ENCODE measurements at regions not wholly inside any gene's neighbourhood (a gene's known extent, or its start where the extent isn't known, plus 50 kb on each side); places are given as distances from the start of the nearest gene placed in this dataset.
"Not testable (repeated sequence)": the region's sequence is repeated elsewhere in the genome, so short reads cannot be mapped to it uniquely, and the experiment has no call there.

DNA sequence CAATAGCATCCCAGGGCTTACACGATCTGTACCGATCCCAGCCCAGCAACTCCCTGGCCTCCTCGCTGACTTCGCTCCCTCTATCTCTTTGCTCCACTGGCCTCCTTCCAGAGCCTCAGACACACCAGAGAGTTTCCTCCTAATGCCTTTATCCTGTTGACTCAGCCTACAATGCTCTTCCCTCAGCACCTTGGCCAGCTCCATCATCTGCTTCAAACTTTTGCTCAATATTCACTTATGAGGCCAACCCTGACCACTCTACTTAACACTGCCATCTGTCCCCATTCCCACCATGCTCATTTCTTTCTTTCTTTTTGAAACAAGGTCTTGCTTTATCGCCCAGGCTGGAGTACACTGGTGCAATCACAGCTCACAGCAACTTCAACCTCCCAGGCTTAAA lies 180.9 kb downstream of the CEP170 start:
- not testable (repeated sequence) for DNase-seq

DNA sequence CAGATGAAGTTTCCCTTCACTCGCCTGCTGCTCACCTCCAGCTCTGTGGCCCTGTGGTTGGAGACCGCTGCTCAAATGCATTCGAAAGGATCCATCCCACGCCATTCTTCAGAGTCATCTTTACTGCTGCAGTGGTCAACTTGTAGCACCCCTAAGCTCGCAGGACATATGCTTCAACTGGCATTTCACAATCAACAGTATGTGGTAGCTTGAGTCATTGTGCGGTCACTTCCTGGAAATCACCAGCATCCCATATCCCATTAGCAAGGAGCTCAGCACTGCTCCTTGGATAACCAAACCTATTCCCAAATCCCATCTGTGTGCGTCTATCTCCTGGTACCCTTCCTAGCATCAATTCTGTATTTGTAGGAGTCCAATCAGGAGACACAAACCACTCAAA lies 188.0 kb downstream of the CEP170 start:
- not testable (repeated sequence) for DNase-seq

DNA sequence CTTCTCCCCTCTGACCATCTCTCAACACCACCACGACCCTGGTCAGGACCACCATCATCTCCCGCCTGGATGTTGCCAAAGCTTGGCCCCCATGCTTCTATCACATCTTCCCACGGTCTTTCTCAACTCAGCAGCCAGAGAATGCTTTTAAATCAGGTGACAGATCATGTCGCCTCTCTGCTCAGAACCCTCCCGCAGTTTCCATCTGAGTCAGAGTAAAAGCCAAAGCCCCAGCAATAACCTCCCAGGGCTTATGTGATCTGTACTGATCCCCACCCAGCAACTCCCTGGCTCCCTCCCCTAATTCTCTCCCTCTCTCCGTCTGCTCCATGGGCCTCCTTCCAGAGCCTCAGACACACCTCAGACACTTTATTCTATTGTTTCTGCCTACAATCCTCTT lies 193.1 kb downstream of the CEP170 start:
- DNase-seq: not testable (repeated sequence)

DNA sequence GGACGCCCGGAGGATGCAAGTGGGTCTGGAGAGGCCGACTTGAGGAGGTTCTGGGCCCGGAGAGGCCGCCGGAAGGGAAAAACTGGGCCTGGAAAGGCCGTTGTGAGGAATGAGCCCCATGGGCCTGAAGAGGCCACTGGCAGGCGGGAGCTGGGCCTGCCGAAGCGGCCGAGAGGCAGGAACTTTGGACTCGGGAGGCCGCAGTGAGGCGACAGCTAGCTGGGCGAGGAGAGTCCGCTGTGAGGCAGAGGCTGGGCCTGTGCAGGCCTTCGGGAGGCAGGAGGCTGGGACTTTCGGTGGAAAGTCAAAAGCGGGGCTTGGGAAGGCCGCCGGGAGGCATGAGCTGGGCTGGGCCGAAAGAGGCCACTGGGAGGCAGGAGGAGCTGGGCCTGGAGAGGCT lies 199.6 kb downstream of the CEP170 start:
- DNase-seq: not testable (repeated sequence)

DNA sequence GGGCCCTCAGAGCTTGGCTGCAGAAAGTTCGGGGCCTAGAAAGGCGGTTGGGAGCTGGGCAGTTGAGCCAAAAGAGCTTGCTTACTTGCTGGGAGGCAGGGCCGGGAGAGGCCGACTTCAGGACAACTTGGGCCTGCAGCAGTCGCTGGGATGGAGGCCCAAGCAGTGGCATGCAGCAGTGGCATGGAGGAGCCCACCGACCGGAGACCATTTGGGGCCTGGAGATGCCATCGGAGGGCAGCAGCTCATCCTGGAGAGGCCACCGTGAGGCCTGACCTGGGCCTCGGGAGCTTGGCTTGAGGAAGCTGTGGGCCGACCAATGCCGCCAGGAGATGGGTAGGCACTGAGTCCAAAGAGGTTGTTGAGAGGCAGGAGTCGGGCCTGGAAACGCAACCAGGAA lies 200.0 kb downstream of the CEP170 start:
- DNase-seq: not testable (repeated sequence)

DNA sequence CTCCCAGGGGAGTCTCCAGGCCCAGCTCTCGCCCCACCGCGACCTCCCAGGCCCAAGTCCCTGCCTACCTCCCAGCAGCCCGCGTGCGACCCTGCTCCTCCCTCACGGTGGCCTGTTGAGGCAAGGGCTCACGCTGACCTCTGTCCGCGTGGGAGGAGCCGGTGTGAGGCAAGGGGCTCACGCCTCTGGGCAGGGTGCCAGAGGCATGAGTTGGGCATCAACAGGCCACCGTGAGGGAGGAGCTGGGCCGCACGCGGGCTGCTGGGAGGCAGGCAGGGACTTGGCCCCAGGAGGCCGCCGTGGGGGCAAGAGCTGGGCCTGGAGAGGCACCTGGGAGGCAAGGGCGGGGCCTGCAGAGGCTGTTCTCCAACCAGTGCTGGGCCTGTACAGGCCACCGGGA lies 200.4 kb downstream of the CEP170 start:
- DNase-seq: not testable (repeated sequence)

DNA sequence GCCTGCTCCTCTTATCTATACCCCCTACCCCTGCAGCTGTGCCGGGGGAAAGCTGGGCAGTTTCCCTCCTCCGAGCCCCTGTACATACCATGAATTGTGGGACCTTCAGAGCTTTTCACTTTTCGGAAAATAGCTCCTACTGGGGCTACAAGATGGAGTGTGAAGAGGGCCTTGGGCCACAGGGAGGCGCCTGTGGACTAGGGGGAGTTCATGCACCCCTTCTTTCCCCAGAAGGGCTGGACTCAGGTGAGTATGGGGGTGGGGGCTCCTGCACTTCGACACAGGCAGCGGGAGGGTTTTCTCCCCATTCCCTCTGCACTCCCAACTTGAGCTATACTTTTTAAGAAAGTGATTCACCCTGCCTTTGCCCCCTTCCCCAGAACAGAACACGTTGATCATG lies 202.0 kb downstream of the CEP170 start:
- not testable (repeated sequence) for DNase-seq

DNA sequence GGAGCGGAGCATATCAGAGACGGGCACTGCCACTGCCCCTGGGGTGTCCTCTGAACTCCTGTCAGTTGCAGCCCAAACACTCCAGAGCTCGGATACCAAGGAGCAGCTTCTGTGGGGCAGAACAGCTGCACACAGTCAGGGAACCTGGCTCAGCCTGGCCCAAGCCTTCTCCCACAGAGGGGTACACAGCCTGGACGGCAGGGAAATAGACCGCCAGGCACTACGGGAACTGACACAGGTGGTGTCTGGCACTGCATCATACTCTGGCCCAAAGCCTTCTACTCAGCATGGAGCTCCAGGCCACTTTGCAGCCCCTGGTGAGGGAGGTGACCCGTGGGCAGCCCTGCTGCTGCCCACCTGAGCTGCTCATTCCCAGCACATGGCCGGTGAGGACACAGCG lies 204.5 kb downstream of the CEP170 start:
- not testable (repeated sequence) for DNase-seq

DNA sequence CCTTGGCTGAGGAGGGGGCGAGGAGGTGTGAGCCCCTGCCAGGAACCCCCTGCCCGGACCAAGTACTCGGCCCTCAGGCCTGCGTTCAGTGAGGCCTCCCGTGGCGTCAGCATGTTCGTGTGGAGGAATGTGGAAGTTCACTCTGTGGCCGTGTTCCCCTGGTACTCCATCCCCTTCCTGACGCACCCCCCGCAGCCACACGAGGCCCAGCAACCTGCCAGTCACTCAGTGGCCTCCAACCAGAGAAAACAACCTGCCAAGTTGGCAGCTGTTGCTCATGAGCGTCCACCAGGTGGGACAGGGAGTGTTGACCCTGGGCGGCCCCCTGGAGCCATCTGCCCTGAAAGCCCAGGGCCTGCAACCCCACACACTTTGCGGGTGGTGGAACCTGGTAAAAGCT lies 205.4 kb downstream of the CEP170 start:
- DNase-seq: not testable (repeated sequence)

DNA sequence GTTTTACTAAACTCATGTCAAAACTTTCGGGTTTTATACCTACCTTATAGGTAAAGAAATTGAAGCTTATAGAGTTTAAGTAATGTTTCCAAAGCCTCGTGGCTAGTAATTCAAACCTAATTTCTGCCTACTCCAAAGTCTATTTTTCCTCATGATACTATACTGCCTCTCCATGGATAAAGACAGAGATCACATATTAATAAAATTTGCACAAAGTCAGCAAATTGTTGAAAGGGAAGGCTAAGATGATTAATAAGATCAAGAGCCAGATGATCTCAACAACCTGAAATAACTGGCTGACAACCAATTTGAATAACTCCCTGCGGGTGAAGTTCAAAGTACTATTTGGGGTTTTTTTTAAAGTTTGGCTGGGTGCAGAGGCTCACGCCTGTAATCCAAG lies 233.7 kb downstream of the CEP170 start:
- not testable (repeated sequence) for DNase-seq

DNA sequence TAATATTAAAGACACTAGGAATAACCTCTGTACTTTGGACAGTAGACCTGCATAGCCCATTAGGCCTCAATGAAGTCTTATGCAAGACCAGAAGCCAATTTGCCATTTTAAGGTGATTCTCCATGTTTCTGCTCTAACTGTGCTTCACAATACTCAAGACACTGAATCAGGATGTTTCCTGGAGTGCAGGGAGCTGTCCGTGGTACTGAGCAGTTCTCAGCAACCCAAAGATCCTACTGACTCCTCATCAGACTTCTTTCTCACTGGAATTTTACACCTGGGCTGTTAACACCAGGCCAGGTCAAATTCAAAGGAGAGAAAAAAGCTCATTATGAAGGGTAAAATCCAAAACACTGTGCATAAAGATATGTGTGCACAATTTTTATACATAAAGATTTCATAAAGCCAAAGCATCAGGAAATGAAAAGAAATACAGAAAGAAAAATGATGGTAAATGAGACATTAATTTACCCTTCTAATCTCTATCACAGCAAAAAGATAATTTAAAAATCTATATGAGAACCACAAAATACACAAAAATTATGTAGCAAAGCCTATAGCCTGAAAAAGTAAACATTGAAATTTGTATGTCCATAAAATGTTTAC lies 235.9 kb downstream of the CEP170 start:
- peak; percentile 32 for DNase-seq

DNA sequence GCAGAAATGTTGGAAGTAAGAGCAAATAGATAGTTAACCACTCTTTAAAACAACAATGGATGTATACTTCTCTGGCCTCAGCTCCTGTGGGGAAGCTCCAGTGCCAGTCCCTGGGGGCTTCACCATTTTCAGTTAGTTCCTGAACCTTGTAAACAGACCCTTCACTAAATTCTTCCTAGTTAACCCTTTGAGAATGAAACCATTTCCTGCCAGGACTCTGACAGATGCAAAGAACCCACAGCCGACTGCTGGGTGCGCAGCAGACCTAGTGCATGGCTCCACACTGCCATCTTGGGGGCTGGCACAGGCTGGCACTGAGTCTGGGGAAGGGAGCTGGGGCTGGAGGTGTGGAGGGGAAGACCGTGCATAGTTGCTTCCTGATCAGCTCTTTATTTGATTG lies 244.4 kb downstream of the CEP170 start:
- DNase-seq: not testable (repeated sequence)

DNA sequence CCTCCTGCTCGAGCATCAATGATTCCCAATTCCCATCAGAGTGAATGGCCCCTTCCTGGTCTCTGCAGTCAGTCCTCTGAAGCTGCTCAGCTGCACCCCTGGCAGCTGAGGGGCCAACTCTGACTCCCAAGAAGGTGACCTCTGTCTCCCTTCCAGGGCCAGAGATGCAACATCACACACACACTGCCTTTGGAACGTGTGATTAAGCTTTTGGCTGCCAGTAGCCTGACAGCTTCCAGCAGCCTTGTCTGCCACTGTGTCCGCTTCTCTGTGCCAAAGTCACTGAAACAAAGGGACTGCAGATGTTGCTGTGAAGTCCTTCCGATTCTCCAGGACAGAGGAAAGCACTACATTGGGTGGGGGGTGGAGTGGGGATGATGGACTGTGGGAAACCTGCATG lies 254.1 kb downstream of the CEP170 start:
- DNase-seq: not testable (repeated sequence)

DNA sequence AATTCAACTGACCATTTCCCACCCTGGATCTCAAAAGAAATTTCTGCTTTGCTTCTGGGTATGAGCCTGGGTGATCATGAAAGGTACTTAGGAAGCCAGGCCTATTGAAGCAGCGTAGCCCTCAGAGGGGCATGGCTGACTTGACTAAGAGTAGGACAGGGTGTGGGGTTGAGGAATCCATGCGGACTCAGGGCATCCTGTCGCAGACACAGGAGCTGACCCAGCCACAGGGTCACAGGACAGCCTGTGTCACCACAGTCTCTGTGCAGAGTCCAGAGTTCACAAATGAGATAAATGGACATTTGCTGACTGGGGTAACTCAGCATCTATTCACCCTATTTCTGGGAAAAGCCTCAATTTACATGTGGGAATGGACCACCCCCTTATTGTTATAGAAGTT lies 262.3 kb downstream of the CEP170 start:
- not testable (repeated sequence) for DNase-seq

DNA sequence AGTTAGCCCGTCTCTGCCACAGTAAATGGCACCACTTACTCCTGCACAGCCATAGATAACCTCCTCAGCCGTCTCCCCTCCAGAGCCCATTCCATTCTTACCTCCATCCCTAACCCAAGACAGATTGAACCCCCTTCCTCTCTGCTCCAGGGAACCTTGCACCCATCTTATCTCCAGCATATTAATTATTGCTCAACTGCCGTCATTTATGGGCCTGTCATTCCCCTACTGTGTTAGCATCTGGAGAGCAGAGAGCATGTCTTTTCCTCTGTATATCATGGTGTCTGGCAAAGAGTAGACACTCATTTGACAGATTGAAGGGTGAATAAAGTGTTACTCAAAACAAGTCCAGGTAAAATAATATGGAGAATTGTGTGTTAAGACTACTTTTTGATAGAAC lies 270.0 kb downstream of the CEP170 start:
- not testable (repeated sequence) for DNase-seq

DNA sequence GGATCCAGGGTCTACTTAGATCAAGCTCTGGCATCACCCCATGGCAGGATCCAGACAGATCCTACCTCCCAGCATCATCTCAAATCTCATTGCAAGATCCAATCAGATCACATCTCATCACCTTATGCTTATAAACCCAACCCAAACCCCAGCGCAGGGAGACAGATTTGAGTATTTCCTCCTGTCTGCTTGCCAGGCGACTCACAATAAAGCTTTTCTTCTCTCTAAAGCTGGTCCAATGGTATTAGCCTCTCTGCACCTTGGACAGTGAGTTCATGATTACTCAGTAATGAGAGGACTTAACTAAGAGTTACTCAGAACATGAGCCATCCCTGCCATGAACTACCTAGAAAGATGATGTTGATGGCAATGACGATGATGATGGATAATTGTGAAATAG lies 281.7 kb downstream of the CEP170 start:
- not testable (repeated sequence) for DNase-seq

DNA sequence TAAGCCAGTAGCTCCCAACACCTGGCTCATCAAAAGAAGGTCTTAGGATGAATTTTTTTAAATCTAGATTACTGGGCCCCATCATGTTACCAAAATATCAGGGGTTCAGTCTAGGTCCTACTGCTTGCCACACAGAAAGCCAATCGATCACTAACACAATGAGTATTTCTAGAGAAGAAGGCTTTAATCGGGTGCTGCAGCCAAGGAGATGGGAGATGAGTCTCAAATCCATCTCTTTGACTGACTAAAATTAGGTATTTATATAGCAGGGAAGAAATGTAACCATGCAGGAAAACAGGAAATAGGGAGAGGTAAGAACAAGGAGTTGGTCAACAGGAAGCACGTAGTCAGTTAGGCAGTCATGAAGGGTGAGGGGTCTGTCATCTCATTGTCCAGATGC lies 288.2 kb downstream of the CEP170 start:
- DNase-seq: no peak

DNA sequence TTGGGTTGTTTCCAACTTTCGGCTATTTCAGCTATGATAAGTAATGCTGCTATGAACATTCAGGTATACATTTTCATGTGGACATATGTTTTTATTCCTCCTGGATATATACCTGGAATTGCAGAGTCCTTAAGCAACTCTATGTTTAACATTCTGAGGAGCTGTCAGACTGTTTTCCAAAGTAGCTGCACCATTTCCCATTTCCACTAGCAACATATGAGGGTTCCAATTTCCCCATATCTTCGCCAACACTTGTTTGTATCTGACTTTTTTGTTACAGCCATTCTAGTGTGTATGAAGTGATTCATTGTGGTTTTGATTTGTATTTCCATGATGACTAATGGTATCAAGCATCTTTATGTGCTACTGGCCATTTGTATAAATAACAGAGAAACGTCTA lies 295.7 kb downstream of the CEP170 start:
- not testable (repeated sequence) for DNase-seq

DNA sequence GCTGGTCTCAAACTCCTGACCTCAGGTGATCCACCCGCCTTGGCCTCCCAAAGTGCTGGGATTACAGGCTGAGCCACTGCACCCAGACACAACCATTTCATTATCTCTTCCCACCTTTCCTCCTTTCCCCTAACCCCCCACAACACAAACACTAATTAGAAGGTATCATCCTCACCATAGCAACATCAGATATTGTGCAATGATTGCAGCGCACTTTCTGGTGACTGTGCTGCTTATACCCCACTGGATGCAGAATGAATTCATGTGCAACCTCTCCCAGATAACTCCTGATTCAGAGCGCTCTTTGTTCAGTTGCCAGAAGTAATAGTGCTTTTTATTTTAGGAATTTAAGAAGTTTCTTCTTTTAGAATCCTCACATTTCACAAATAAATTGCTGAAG lies 300.1 kb downstream of the CEP170 start:
- not testable (repeated sequence) for DNase-seq

DNA sequence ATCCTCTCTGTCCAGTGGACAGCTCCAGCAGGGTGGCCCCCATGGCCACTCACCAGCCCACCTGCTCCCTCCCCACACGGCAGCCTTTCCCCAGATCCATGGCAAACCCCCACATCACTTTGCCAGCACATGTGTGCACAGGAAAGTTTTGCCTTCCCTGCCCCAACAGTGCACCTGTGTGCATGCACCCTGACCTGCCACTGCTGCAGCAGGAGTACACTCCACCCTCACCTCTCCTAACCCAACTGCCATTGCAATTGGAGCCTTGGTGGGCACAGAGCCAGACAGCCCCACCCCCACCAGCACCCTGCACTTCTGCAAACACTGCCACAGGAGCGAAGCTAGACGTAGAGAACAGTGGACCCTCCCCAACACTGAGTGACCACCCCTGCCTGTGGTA lies 308.9 kb downstream of the CEP170 start:
- DNase-seq: no peak

DNA sequence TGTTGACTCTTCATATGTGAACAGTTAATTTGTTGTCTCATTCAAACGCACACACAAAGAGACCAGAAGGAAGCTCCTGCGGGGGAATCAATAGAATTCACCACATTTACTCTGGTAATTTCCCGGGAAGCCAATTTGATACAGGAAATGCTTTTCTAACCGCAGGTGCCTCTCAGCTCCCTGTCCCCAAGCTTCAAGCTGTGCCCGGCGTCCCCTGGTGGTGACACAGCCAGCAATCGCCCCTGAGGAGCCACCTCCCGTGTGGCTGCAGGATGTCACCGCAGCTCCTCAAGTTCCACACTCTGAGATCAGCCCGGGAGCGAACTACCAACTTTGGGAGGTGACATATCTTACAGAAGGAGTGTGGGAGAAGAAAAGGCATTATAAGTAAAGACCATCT lies 318.4 kb downstream of the CEP170 start:
- DNase-seq: not testable (repeated sequence)

DNA sequence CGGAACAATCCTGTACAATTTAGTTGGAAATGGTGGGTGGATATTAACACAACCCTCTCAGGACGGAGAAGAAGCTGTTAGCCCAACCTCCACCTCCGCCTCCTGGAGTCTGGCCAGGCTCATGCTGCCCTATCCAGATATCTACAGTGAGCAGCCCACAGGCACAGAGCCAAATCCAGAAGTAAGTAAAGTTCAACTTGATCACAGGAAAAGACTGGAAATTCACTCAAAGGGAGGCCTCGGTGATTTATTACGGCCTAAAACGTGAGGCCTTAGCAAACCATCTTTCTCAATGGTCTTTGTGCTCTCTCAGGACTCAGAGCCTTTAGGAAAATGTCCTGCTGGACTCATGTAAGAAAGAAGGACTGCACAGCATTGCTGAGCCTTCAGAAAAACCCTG lies 330.4 kb downstream of the CEP170 start:
- DNase-seq: not testable (repeated sequence)

DNA sequence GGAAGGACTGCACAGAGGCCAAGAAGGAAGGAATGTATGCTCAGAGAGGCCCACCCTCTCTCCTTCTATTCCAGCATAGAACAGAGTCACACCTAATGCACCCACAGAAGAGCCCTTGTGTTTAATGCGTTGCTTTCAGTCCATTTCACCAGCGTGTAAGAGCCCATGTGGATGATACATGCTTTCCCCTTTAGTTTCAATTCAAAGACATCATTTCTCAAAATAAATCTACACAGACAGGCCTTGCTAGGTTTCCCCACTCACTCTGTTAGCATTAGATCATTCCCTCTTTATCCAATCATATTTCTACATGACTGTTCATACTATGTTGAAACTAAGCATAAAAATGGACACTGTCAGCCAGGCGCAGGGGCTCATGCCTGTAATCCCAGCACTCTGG lies 331.5 kb downstream of the CEP170 start:
- DNase-seq: not testable (repeated sequence)

DNA sequence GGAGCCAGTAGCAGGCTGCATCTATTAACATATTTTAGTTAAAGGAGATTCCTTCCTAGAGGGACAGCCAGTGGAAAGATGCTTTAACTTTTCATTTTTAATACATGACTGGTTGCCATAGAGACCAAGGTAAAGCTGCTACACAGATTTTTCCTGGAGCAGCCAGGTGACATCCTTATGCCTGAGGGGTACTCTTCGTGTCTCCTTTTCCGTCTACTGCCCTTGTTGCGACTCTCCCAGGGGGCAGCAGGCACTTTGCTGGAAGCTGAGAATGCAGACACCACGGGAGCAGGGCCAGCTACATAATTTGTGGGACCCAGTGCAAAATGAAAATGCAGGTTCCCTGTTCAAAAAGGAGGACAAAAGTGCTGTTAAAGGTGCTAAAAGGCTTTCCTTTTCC lies 340.4 kb downstream of the CEP170 start:
- DNase-seq: not testable (repeated sequence)

DNA sequence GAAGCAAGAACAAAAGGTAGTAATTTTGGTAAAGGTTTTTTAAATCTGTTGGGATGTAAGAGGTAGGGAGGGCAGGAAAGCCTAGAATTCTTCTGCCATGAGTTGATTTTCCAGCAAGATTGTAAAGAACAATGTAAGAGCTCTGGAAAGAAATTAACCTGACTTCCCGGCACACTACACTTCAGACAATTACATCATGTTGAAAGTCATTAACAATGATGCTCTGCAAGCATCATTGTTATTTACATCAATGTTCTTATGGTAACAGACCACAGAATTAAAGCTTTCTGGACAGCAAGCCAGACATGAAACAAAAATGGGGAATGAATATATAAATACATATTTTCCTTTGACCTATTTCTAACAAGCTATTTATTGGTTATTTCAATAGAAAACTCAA lies 342.2 kb downstream of the CEP170 start:
- not testable (repeated sequence) for DNase-seq

All from CD4-positive, alpha-beta T cell treated with Interleukin-10 for 1 hour (primary cell).